MM.1S (cell line): ENCODE measurements at regions not wholly inside any gene's neighbourhood (a gene's known extent, or its start where the extent isn't known, plus 50 kb on each side); places are given as distances from the start of the nearest gene placed in this dataset.

ENCODE experiments used
- DNase-seq: peaks from one replicate; pipeline ENCODE4 v3.0.0-alpha.2; 2015
- H2AFZ ChIP-seq: fragments of 300-600 bp; sonication (generic); 2 replicates; pipeline ENCODE4 v1.6.0; 2016; ENCODE audit warnings: antibody characterized with exemption, low read length
- H3F3A ChIP-seq: fragments of 300-600 bp; sonication (generic); 2 replicates; pipeline ENCODE4 v1.6.1; 2016; ENCODE audit warnings: mild to moderate bottlenecking, antibody characterized with exemption, low read length, moderate library complexity, mixed read lengths; ENCODE audit not compliant: insufficient read depth
- H3K27ac ChIP-seq: fragments of 300-600 bp; sonication (generic); 2 replicates; pipeline ENCODE4 v1.5.1; 2016; ENCODE audit warnings: mild to moderate bottlenecking, low read length
- H3K27me3 ChIP-seq: fragments of 300-600 bp; sonication (generic); replicated peaks from 2 replicates; pipeline ENCODE4 v1.6.0; 2016; ENCODE audit warnings: low read length; ENCODE audit not compliant: insufficient read depth
- H3K36me3 ChIP-seq: fragments of 300-600 bp; sonication (generic); replicated peaks from 2 replicates; pipeline ENCODE4 v1.6.1; 2016; ENCODE audit warnings: mild to moderate bottlenecking, low read length, mixed read lengths; ENCODE audit not compliant: insufficient read depth
- H3K4me1 ChIP-seq: fragments of 300-600 bp; sonication (generic); 2 replicates; pipeline ENCODE4 v1.6.1; 2016; ENCODE audit warnings: low read length, mixed read lengths
- H3K4me2 ChIP-seq: fragments of 300-600 bp; sonication (generic); 2 replicates; pipeline ENCODE4 v1.6.0; 2016; ENCODE audit warnings: low read depth, low read length
- H3K4me3 ChIP-seq: fragments of 300-600 bp; sonication (generic); 2 replicates; pipeline ENCODE4 v1.5.1; 2016; ENCODE audit warnings: low read length, mixed read lengths
- H3K79me2 ChIP-seq: fragments of 300-600 bp; sonication (generic); 2 replicates; pipeline ENCODE4 v1.6.1; 2016; ENCODE audit warnings: mixed run types, low read length, mixed read lengths
- H3K9ac ChIP-seq: fragments of 300-600 bp; sonication (generic); 2 replicates; pipeline ENCODE4 v1.6.1; 2016; ENCODE audit warnings: low read length, mixed read lengths
- H3K9me2 ChIP-seq: fragments of 300-600 bp; sonication (generic); replicated peaks from 2 replicates; pipeline ENCODE4 v1.6.1; 2016; ENCODE audit warnings: mild to moderate bottlenecking, low read length, mixed read lengths; ENCODE audit not compliant: insufficient read depth
- H3K9me3 ChIP-seq: fragments of 300-600 bp; sonication (generic); replicated peaks from 2 replicates; pipeline ENCODE4 v1.6.1; 2016; ENCODE audit warnings: mild to moderate bottlenecking, low read length, mixed read lengths; ENCODE audit not compliant: insufficient read depth
- H4K20me1 ChIP-seq: fragments of 300-600 bp; sonication (generic); 2 replicates; pipeline ENCODE4 v1.6.1; 2016; ENCODE audit warnings: mild to moderate bottlenecking, low read length, moderate library complexity, mixed read lengths; ENCODE audit not compliant: insufficient read depth
- EZH2 ChIP-seq: fragments of 300-600 bp; sonication (generic); optimal IDR thresholded peaks from 2 replicates; pipeline ENCODE3; 2017; ENCODE audit warnings: low read depth, mild to moderate bottlenecking, antibody characterized with exemption, low read length, mixed read lengths
- EZH2phosphoT487 ChIP-seq: fragments of 300-600 bp; sonication (generic); IDR thresholded peaks from 2 replicates; pipeline ENCODE4 v1.6.1; 2018; ENCODE audit warnings: antibody characterized with exemption, low read length
- TF ChIP-seq, protein P1 (sequence below): fragments of 300-600 bp; sonication (generic); IDR thresholded peaks from 2 replicates; pipeline ENCODE4 v1.5.1; 2016; ENCODE audit warnings: antibody characterized with exemption, low read length, mixed read lengths

DNA sequence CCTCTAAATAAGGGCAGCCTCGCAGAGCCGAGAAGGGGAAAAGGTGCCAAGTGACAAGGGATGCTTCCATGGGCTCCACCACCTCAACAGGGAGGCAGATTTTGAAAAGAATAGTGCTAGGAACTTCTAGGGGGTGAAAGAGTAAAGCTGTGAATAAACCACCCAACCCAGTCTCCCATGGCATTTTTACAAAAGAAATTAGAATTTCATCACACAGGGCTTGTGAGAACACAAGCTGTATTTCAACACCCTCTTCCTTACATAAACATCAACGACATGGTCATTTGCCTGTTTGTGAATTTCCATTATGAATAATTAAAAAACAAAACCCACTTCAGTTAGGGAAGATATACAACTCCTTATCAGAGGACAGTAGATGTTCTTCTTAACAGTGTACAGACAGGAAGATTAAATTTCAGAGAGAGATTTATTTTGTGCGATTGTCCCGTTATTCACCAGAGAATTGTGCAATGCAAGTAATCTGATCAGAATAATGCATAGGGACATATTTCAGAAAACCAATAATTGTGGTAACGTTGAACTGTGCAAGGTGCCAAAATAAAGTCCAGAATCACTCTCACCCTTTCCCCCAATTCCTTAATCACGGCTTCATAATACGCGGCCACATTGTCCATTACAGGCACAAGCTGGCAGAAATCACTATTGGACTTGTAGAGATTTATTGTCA, 207.8 kb upstream of the MGMT start:
- H4K20me1 ChIP-seq, result no peaks in the 10 kb centered on the region
- H3K79me2 ChIP-seq, result no peaks in the 10 kb centered on the region
- no peak overlapping the region for H2AFZ ChIP-seq
- no peaks in the 10 kb centered on the region for H3K27me3 ChIP-seq
- no peaks in the 10 kb centered on the region for H3K36me3 ChIP-seq
- H3K9me2 ChIP-seq, result no peaks in the 10 kb centered on the region
- no peaks in the 10 kb centered on the region for H3K4me1 ChIP-seq
- no peak overlapping the region for H3K4me3 ChIP-seq
- H3K9me3 ChIP-seq, result no peaks in the 10 kb centered on the region
- H3K4me2 ChIP-seq, result no peak overlapping the region
- H3K27ac ChIP-seq, result no peak overlapping the region
- TF ChIP-seq EZH2 (no peak), EZH2phosphoT487 (no peak)
- TF ChIP-seq, protein P1, sequence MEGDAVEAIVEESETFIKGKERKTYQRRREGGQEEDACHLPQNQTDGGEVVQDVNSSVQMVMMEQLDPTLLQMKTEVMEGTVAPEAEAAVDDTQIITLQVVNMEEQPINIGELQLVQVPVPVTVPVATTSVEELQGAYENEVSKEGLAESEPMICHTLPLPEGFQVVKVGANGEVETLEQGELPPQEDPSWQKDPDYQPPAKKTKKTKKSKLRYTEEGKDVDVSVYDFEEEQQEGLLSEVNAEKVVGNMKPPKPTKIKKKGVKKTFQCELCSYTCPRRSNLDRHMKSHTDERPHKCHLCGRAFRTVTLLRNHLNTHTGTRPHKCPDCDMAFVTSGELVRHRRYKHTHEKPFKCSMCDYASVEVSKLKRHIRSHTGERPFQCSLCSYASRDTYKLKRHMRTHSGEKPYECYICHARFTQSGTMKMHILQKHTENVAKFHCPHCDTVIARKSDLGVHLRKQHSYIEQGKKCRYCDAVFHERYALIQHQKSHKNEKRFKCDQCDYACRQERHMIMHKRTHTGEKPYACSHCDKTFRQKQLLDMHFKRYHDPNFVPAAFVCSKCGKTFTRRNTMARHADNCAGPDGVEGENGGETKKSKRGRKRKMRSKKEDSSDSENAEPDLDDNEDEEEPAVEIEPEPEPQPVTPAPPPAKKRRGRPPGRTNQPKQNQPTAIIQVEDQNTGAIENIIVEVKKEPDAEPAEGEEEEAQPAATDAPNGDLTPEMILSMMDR, result no peak
- no peaks in the 10 kb centered on the region for H3F3A ChIP-seq
- no peak for DNase-seq
- no peak overlapping the region for H3K9ac ChIP-seq

DNA sequence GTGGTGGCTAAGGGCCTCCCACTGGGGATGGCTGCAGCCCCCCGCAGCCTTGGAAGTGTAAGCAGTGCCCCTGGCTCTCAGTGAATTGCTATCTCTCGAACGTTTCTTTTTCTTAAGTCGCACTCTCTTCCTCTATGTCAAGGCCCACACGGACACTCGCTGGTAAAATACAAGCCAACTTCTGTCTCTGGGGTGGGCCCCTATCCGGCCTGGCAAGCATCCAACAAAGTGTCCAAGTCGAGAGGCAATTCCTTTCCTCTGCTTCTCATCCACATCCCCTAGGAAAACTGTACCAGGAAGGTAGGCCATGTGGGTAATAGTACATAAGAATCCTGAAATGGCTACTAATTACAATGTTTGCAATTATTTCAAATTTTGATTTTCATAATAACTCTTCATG, 194.9 kb upstream of the MGMT start:
- H3K9me2 ChIP-seq, result no peaks in the 10 kb centered on the region
- H3K9ac ChIP-seq, result no peak overlapping the region
- H4K20me1 ChIP-seq, result no peaks in the 10 kb centered on the region
- no peaks in the 10 kb centered on the region for H3K9me3 ChIP-seq
- H3K36me3 ChIP-seq, result no peaks in the 10 kb centered on the region
- no peaks in the 10 kb centered on the region for H3F3A ChIP-seq
- no peak overlapping the region for H3K27ac ChIP-seq
- H3K27me3 ChIP-seq, result no peaks in the 10 kb centered on the region
- H3K79me2 ChIP-seq, result no peaks in the 10 kb centered on the region
- no peak overlapping the region for H3K4me2 ChIP-seq
- no peaks in the 10 kb centered on the region for H3K4me1 ChIP-seq
- TF ChIP-seq EZH2, result no peak
- no peak overlapping the region for H3K4me3 ChIP-seq
- no peak overlapping the region for H2AFZ ChIP-seq
- DNase-seq, result no peak

DNA sequence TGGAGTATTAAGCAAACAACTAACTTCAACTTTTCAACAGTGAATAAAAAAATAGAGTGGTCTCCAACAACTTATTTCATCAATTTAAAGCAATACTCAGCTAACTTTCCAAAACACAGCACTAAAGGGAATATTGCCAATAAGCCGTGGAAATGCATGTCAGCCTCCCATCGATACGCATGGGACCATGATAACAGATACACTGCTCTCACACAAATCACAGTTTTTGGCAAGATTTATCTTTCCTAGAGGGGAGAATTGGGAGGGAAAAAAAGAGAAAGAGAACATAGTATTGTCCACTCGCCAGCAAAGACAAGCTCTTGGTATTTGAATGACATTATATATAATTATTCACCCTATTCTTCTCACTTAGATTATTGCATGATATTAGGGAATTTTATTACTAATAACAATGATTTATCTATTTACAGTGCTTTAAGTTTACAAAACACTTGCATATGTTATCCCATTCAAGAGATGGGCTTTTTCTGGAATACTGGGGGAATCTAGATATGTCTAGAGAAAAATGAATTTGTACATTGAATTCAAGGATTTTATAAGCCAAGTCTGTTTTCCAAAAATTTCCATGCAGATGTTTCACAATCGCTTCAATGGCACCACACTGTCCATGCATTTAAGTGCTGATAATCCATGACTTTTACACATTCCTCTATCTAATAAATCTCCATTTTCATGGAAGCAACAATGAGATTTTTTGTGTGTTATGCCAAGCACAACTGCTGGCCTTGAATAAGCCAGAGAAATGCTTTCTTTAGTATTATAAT, 194.0 kb upstream of the MGMT start:
- H4K20me1 ChIP-seq, result no peaks in the 10 kb centered on the region
- DNase-seq, result no peak
- H3K9ac ChIP-seq, result no peak overlapping the region
- no peaks in the 10 kb centered on the region for H3K27me3 ChIP-seq
- no peaks in the 10 kb centered on the region for H3K4me1 ChIP-seq
- TF ChIP-seq EZH2 (no peak), EZH2phosphoT487 (no peak)
- TF ChIP-seq, protein P1, result no peak
- no peaks in the 10 kb centered on the region for H3K79me2 ChIP-seq
- no peak overlapping the region for H2AFZ ChIP-seq
- no peaks in the 10 kb centered on the region for H3K36me3 ChIP-seq
- no peak overlapping the region for H3K4me3 ChIP-seq
- H3K9me2 ChIP-seq, result no peaks in the 10 kb centered on the region
- no peak overlapping the region for H3K4me2 ChIP-seq
- H3F3A ChIP-seq, result no peaks in the 10 kb centered on the region
- no peak overlapping the region for H3K27ac ChIP-seq
- H3K9me3 ChIP-seq, result no peaks in the 10 kb centered on the region

DNA sequence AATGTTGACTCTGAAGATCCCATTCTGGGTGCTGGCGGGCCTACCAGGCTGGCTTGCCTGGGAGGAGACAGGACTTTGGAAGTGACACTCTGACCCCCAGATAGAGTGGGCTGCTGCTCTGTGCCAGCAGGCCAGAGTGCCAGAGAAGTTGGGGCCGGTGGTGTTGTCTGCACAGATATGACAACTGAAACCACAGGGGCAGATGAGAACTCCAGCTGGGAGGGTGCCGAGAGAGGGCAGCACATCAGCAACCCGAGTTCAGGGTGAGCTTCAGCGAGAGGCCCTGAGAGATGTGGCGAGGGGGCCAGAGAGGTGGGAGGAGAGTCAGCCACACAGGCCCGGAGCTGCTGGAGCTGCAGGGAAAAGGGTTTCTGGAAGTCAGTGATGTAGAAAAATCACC, 193.2 kb upstream of the MGMT start:
- TF ChIP-seq, protein P1, result no peak
- TF ChIP-seq EZH2 (no peak), EZH2phosphoT487 (no peak)
- Histone ChIP-seq H3K79me2 (no peaks in the 10 kb centered on the region), H3K4me2 (no peak overlapping the region), H3K9me3 (no peaks in the 10 kb centered on the region), H3K9me2 (no peaks in the 10 kb centered on the region), H3K4me3 (no peak overlapping the region), H3K27me3 (no peaks in the 10 kb centered on the region), H3F3A (no peaks in the 10 kb centered on the region), H3K9ac (no peak overlapping the region), H3K27ac (no peak overlapping the region), H2AFZ (no peak overlapping the region), H3K36me3 (no peaks in the 10 kb centered on the region), H3K4me1 (no peaks in the 10 kb centered on the region), H4K20me1 (no peaks in the 10 kb centered on the region)
- no peak for DNase-seq
